ENCODE measurements at regions not wholly inside any gene's neighbourhood (a gene's known extent, or its start where the extent isn't known, plus 50 kb on each side); places are given as distances from the start of the nearest gene placed in this dataset.

GRCh38 chr20:17825960-17826843 is 126.4 kb downstream of the BANF2 start:
- TF ChIP-seq CTCF (IDR thresholded peaks at IDR 0.05; ENCODE audit: borderline replicate concordance, extremely low read depth, low read length, poor library complexity, severe bottlenecking) (no peak), EZH2 (IDR thresholded peaks at IDR 0.05; ENCODE audit: borderline replicate concordance, low read depth, low read length, severe bottlenecking) (no peak)

All from DND-41 (cell line).